HG02588 (cell line): ENCODE measurements at regions not wholly inside any gene's neighbourhood (a gene's known extent, or its start where the extent isn't known, plus 50 kb on each side); places are given as distances from the start of the nearest gene placed in this dataset.
"Not testable (repeated sequence)": the region's sequence is repeated elsewhere in the genome, so short reads cannot be mapped to it uniquely, and the experiment has no call there.

ENCODE experiments used
- ATAC-seq: cut with Tn5 transposase; IDR thresholded peaks from one replicate; pipeline ENCODE4 v1.9.1; 2021; ENCODE audit warnings: mild to moderate bottlenecking, moderate library complexity; ENCODE audit not compliant: unreplicated experiment

- ATAC-seq, result no peak
These were observed 310.8 kb upstream of the TFPI start for GRCh38 chr2:187865025-187865424.

- ATAC-seq, result no peak
These were observed 312.9 kb upstream of the TFPI start for GRCh38 chr2:187867165-187867564.

DNA sequence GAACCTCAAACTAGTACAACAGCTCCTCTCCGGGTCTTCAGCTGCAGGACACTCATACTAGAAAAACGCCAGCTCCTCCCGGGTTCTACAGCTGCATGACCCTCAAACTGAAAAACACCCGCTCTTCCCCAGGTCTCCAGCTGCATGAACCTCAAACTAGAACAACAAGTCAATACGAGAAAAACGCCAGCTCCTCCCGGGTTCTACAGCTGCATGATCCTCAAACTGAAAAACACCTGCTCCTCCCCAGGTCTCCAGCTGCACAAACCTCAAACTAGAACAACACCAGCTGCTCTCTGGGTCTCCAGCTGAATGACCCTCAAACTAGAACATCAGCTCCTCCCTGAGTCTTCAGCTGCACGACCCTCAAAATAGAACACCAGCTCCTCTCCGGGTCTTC lies 315.0 kb upstream of the TFPI start:
- no peak for ATAC-seq

GRCh38 chr2:187871506-187871905 lies 317.3 kb upstream of the TFPI start:
- no peak for ATAC-seq

DNA sequence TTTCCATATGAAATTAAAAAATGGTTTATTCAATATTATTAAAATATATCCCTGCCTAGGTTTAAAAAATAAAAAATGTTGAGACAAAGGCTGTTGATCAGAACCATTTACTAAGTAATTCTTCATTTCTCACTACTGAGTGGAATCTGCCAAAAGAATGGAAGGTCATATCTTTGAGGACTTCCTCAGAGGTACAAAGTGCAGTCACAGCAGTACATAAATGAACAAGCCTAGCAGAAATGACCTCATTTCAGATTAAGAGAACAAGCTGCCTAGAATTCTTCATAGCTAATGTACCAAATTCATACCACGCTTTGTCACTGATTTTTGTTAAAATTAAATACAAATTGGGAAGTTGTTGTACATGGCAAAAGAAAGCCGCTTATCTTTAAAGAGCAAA lies 318.9 kb upstream of the TFPI start:
- no peak for ATAC-seq

- ATAC-seq, result no peak
These were observed 320.6 kb upstream of the TFPI start for GRCh38 chr2:187874786-187875185.

- ATAC-seq, result no peak
These were observed 321.3 kb upstream of the TFPI start for GRCh38 chr2:187875261-187876141.

DNA sequence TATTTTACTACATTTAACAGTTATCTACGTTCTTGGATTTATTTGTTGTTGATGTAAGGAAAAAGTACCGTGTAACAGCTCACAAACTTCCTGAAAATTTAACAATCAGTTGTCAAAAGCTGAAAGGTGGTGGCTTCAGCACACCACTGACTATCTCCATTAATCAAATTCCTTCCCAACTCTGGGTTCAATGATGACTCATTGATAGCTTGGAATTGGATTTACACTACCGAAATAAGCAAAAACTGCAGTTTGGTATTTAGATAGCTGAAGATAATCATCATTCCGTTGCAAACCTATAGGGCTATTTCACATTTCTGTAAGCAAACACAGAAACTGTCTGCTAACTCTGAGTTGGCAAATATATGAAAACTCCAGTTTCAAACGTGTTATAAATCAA lies 322.3 kb upstream of the TFPI start:
- ATAC-seq, result no peak

- ATAC-seq, result no peak
These were observed 323.2 kb upstream of the TFPI start for GRCh38 chr2:187877391-187877790.

GRCh38 chr2:187878112-187878511 lies 323.9 kb upstream of the TFPI start:
- no peak for ATAC-seq

GRCh38 chr2:187879491-187879890 lies 325.3 kb upstream of the TFPI start:
- no peak for ATAC-seq

GRCh38 chr2:187884003-187884402 lies 329.8 kb upstream of the TFPI start:
- no peak for ATAC-seq

GRCh38 chr2:187890690-187891089 lies 336.5 kb upstream of the TFPI start:
- ATAC-seq, result no peak

- ATAC-seq, result no peak
These were observed 345.8 kb upstream of the TFPI start for GRCh38 chr2:187900021-187900420.

DNA sequence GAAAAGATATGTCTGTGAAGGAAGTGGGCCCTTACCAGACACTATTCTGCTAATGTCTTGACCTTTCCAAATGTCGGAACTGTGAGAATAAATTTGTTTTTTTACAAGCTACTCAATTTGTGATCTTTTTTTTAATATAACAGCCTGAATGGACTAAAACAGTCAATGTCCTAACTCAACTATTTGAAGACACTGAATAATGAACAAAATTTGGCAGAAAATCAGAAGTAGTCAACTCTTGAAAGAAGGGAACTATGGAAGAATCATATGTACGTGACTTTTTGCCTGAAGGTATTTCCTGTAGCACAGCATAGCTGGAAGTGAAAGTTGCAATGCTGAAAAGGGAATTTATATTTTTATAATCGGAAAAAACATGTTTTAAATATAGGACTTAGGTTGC lies 351.8 kb upstream of the TFPI start:
- ATAC-seq, result no peak

DNA sequence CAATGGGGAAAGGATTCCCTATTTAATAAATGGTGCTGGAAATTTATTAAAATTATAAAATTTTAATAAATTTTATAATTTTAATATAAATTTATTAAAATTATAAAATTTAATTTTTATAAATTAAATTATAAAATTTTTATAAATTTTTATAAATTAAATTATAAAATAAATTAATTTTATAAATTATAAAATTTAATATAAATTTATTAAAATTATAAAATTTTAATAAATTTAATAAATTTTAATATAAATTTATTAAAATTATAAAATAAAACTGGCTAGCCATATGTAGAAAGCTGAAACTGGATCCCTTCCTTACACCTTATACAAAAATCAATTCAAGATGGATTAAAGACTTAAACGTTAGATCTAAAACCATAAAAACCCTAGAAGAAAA lies 356.7 kb upstream of the TFPI start:
- not testable (repeated sequence) for ATAC-seq

DNA sequence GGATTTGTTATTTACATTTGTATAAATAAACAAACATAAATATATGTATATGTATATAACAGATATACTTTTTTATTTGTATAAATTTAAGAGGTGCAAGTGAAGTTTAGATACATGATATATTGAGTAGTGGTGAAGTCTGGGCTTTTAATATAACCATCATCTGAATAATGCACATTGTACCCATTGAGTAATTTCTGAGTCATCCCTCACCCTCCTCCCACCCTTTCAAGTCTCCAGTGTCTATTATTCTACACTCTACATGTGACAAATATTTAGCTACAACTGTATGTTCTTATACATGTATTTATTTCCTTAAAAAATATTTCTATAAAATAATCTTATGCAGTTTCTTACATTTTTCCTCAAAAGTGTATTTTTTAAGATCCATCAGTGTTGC lies 358.7 kb upstream of the TFPI start:
- no peak for ATAC-seq

- no peak for ATAC-seq
These were observed 361.6 kb upstream of the TFPI start for GRCh38 chr2:187915810-187916209.

- no peak for ATAC-seq
These were observed 362.6 kb upstream of the TFPI start for GRCh38 chr2:187916799-187917198.

GRCh38 chr2:187917535-187917934 lies 363.3 kb upstream of the TFPI start:
- ATAC-seq, result no peak

- no peak for ATAC-seq
These were observed 365.0 kb upstream of the TFPI start for GRCh38 chr2:187918996-187919821.

DNA sequence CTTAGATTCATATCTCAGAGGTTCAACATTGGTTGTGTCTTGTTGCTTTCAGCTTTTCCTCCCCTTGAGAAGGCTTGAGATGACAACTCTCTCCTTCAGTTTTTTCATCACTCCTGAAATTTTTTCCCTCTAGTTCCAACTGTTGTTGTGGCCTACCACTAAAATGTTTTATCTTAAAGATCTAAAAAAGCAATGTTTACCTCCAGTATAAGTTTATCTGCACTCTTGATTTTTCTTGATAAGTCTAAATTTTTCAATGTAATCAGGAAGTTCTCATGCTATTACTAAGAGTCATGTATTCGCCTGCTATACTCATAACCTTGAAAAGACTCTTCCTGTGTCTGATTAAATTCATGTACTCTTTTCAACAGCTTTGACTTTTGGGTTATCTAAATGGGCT lies 366.3 kb upstream of the TFPI start:
- ATAC-seq, result no peak
